DND-41 (cell line): ENCODE measurements at regions not wholly inside any gene's neighbourhood (a gene's known extent, or its start where the extent isn't known, plus 50 kb on each side); places are given as distances from the start of the nearest gene placed in this dataset.

Source experiments
- EZH2 ChIP-seq: IDR thresholded peaks from 3 replicates; pipeline ENCODE4 v1.6.1; 2012; ENCODE audit warnings: borderline replicate concordance, low read depth, mild to moderate bottlenecking, moderate library complexity, low read length, inconsistent platforms; ENCODE audit not compliant: severe bottlenecking
- TF ChIP-seq, protein P1 (sequence below): IDR thresholded peaks from 2 replicates; pipeline ENCODE4 v1.5.1; 2012; ENCODE audit warnings: borderline replicate concordance, low read length, moderate library complexity, mild to moderate bottlenecking; ENCODE audit not compliant: poor library complexity, severe bottlenecking; ENCODE audit errors: extremely low read depth

DNA sequence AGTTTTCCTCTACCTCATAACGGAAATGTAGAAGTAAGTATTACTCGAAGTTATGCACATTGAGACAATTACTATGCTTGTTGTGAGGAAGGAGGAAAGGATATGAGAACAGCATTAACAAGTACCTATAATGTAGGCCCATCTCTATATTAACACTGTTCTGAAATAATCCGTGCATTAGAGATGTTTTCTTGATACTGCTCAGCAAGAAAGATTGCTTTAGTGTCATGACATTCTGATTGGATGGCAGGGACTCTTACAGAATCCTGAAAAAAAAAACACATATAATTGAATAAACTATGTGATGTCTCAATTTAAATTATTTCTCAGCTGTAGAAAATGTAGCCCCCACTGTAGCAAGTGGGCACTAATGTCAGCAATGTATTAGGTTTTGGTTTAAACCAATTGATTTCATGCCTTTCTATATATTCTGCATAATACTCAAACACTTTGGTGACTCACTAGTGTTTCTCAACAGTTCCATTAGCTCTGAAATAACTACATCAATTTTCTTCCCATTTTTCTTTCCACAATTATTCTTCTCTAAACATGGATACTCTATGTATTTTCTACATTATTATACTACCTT lies 598.3 kb upstream of the BCHE start:
- no peak for TF ChIP-seq EZH2
- TF ChIP-seq, protein P1, sequence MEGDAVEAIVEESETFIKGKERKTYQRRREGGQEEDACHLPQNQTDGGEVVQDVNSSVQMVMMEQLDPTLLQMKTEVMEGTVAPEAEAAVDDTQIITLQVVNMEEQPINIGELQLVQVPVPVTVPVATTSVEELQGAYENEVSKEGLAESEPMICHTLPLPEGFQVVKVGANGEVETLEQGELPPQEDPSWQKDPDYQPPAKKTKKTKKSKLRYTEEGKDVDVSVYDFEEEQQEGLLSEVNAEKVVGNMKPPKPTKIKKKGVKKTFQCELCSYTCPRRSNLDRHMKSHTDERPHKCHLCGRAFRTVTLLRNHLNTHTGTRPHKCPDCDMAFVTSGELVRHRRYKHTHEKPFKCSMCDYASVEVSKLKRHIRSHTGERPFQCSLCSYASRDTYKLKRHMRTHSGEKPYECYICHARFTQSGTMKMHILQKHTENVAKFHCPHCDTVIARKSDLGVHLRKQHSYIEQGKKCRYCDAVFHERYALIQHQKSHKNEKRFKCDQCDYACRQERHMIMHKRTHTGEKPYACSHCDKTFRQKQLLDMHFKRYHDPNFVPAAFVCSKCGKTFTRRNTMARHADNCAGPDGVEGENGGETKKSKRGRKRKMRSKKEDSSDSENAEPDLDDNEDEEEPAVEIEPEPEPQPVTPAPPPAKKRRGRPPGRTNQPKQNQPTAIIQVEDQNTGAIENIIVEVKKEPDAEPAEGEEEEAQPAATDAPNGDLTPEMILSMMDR, result no peak
